ENCODE measurements at regions not wholly inside any gene's neighbourhood (a gene's known extent, or its start where the extent isn't known, plus 50 kb on each side); places are given as distances from the start of the nearest gene placed in this dataset.

DNA sequence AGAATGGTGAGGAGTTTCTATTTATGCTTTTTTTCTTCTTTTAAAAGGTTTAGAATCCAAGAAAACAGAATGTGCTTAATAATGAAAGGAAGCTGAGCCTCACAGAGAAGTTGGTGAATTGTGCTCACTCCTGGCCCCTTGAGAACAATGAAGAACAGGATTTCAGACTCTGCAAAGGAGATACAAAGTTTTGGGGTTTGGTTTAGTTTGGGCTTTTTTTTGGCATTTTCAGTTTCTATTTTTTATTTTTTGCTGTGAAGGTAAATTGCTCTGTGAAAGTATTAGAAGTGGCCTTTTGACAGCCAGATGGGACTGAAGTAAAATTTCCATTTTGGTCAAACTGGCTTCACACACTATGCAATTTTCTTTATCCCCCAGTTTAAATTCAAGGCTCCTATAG, 247.3 kb upstream of the GYPC start:
- TF ChIP-seq, protein P1, sequence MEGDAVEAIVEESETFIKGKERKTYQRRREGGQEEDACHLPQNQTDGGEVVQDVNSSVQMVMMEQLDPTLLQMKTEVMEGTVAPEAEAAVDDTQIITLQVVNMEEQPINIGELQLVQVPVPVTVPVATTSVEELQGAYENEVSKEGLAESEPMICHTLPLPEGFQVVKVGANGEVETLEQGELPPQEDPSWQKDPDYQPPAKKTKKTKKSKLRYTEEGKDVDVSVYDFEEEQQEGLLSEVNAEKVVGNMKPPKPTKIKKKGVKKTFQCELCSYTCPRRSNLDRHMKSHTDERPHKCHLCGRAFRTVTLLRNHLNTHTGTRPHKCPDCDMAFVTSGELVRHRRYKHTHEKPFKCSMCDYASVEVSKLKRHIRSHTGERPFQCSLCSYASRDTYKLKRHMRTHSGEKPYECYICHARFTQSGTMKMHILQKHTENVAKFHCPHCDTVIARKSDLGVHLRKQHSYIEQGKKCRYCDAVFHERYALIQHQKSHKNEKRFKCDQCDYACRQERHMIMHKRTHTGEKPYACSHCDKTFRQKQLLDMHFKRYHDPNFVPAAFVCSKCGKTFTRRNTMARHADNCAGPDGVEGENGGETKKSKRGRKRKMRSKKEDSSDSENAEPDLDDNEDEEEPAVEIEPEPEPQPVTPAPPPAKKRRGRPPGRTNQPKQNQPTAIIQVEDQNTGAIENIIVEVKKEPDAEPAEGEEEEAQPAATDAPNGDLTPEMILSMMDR (IDR thresholded peaks at IDR 0.05), result no peak
- TF ChIP-seq POLR2A (IDR thresholded peaks at IDR 0.05), result no peak
